NCI-H2227 (cell line): ENCODE measurements at regions not wholly inside any gene's neighbourhood (a gene's known extent, or its start where the extent isn't known, plus 50 kb on each side); places are given as distances from the start of the nearest gene placed in this dataset.
"Not testable (repeated sequence)": the region's sequence is repeated elsewhere in the genome, so short reads cannot be mapped to it uniquely, and the experiment has no call there.

Experiments
- DNase-seq: peaks from one replicate; lab custom pipeline; 2025; ENCODE audit not compliant: unreplicated experiment; lab: John Stamatoyannopoulos, UW

- no peak for DNase-seq
Measured at GRCh38 chr2:49807689-49808088, 653.4 kb upstream of the FSHR start.

GRCh38 chr2:49804111-49804510 is 649.8 kb upstream of the FSHR start:
- DNase-seq, result no peak

- DNase-seq, result no peak
Measured at GRCh38 chr2:49801898-49802450, 647.7 kb upstream of the FSHR start.

- DNase-seq, result no peak
Measured at GRCh38 chr2:49798570-49798969, 644.3 kb upstream of the FSHR start.

GRCh38 chr2:49796266-49796665 is 642.0 kb upstream of the FSHR start:
- DNase-seq, result no peak

GRCh38 chr2:49794396-49794795 is 640.1 kb upstream of the FSHR start:
- no peak for DNase-seq

- DNase-seq, result no peak
Measured at GRCh38 chr2:49788300-49788699, 634.0 kb upstream of the FSHR start.

GRCh38 chr2:49780949-49781348 is 626.6 kb upstream of the FSHR start:
- no peak for DNase-seq

- DNase-seq, result no peak
Measured at GRCh38 chr2:49772299-49772970, 618.1 kb upstream of the FSHR start.

- no peak for DNase-seq
Measured at GRCh38 chr2:49770919-49771318, 616.6 kb upstream of the FSHR start.

- DNase-seq, result no peak
Measured at GRCh38 chr2:49767316-49767715, 613.0 kb upstream of the FSHR start.

GRCh38 chr2:49755777-49756176 is 601.5 kb upstream of the FSHR start:
- DNase-seq, result no peak

- DNase-seq, result no peak
Measured at GRCh38 chr2:49754381-49754780, 600.1 kb upstream of the FSHR start.

- DNase-seq, result peak; percentile 86
Measured at GRCh38 chr2:49753344-49753985, 599.1 kb upstream of the FSHR start.

- no peak for DNase-seq
Measured at GRCh38 chr2:49737606-49738005, 583.3 kb upstream of the FSHR start.

GRCh38 chr2:49732924-49733323 is 578.6 kb upstream of the FSHR start:
- not testable (repeated sequence) for DNase-seq

GRCh38 chr2:49719241-49719640 is 564.9 kb upstream of the FSHR start:
- DNase-seq, result no peak

GRCh38 chr2:49715597-49715996 is 561.3 kb upstream of the FSHR start:
- no peak for DNase-seq

GRCh38 chr2:49714454-49714853 is 560.1 kb upstream of the FSHR start:
- no peak for DNase-seq

GRCh38 chr2:49702740-49703139 is 548.4 kb upstream of the FSHR start:
- DNase-seq, result no peak

- no peak for DNase-seq
Measured at GRCh38 chr2:49693961-49694360, 539.6 kb upstream of the FSHR start.

- DNase-seq, result not testable (repeated sequence)
Measured at GRCh38 chr2:49692022-49692421, 537.7 kb upstream of the FSHR start.

- peak; percentile 34 for DNase-seq
Measured at GRCh38 chr2:49687918-49688317, 533.6 kb upstream of the FSHR start.
